Stimulated activated naive B cell treated with anti-CD40 and anti-IgM and Interleukin-4, amounts not matched to agents 10 μg/mL and 1 μg/mL and 100 μg/mL, for 72 hours (primary cell): ENCODE measurements at regions not wholly inside any gene's neighbourhood (a gene's known extent, or its start where the extent isn't known, plus 50 kb on each side); places are given as distances from the start of the nearest gene placed in this dataset.
A peak's percentile ranks its signal among the peaks of the same experiment; 100 is the strongest.

Source experiments
- ATAC-seq, 2 donors: fragments of 150-1000 bp; cut with Tn5 transposase; replicated peaks; 2 replicates each; pipeline ENCODE4 v1.10.0; 2021; ENCODE audit warnings: moderate library complexity in 1 of 2
- DNase-seq: peaks from one replicate; pipeline ENCODE4 v3.0.0; 2021
- H3K27ac Mint-ChIP-seq: one replicate; pipeline ENCODE4 v1.8.0; 2022; ENCODE audit warnings: mild to moderate bottlenecking, mixed read lengths
- H3K27me3 Mint-ChIP-seq, 2 donors: one replicate each; pipeline ENCODE4 v1.8.0; 2022; ENCODE audit warnings: mixed read lengths in 2 of 2
- H3K36me3 Mint-ChIP-seq, 2 donors: one replicate each; pipeline ENCODE4 v1.8.0; 2022; ENCODE audit warnings: mixed read lengths in 2 of 2, mild to moderate bottlenecking in 1 of 2
- H3K4me1 Mint-ChIP-seq, 2 donors: one replicate each; pipeline ENCODE4 v1.8.0; 2022; ENCODE audit warnings: mixed read lengths in 2 of 2, mild to moderate bottlenecking in 1 of 2
- H3K4me3 Mint-ChIP-seq, 2 donors: one replicate each; pipeline ENCODE4 v1.8.0; 2022; ENCODE audit warnings: mild to moderate bottlenecking in 2 of 2, mixed read lengths in 2 of 2, moderate library complexity in 1 of 2
- H3K9me3 Mint-ChIP-seq, 2 donors: one replicate each; pipeline ENCODE4 v1.8.0; 2022; ENCODE audit warnings: mixed read lengths in 2 of 2, mild to moderate bottlenecking in 1 of 2

GRCh38 chr13:106819413-106820180 lies 251.7 kb upstream of the ARGLU1 start:
- Mint-ChIP-seq H3K27me3 (peaks cover 0 to 5% of the 10 kb centered on the region in 2 donors), H3K4me3 (no peak overlapping the region), H3K27ac (no peak overlapping the region), H3K9me3 (no peaks in the 10 kb centered on the region), H3K36me3 (no peaks in the 10 kb centered on the region), H3K4me1 (peaks cover 2 to 6% of the 10 kb centered on the region in 2 donors)
- DNase-seq (no peak), ATAC-seq (peak; percentile 85 to 87)

- no peak overlapping the region for H3K4me3 Mint-ChIP-seq
- peaks cover 2 to 6% of the 10 kb centered on the region in 2 donors for H3K4me1 Mint-ChIP-seq
- no peaks in the 10 kb centered on the region for H3K9me3 Mint-ChIP-seq
- no peaks in the 10 kb centered on the region for H3K36me3 Mint-ChIP-seq
- H3K27ac Mint-ChIP-seq = no peak overlapping the region
- DNase-seq (no peak), ATAC-seq (no peak)
- H3K27me3 Mint-ChIP-seq = peaks cover 0 to 5% of the 10 kb centered on the region in 2 donors
Observed at GRCh38 chr13:106818971-106819370, 251.0 kb upstream of the ARGLU1 start.

- Mint-ChIP-seq H3K27me3 (peaks cover 0 to 9% of the 10 kb centered on the region in 2 donors), H3K4me1 (peaks cover 2 to 6% of the 10 kb centered on the region in 2 donors), H3K27ac (no peak overlapping the region), H3K9me3 (no peaks in the 10 kb centered on the region), H3K36me3 (no peaks in the 10 kb centered on the region), H3K4me3 (no peak overlapping the region)
- DNase-seq = no peak
- no peak for ATAC-seq
Observed at GRCh38 chr13:106815545-106815944, 247.6 kb upstream of the ARGLU1 start.

GRCh38 chr13:106814463-106814862 lies 246.5 kb upstream of the ARGLU1 start:
- DNase-seq (no peak), ATAC-seq (no peak)
- Mint-ChIP-seq H3K27me3 (peaks cover 0 to 9% of the 10 kb centered on the region in 2 donors), H3K4me1 (peaks cover 1 to 3% of the 10 kb centered on the region in 2 donors), H3K4me3 (no peak overlapping the region), H3K9me3 (no peaks in the 10 kb centered on the region), H3K27ac (no peak overlapping the region), H3K36me3 (no peaks in the 10 kb centered on the region)

- DNase-seq = no peak
- Mint-ChIP-seq H3K4me1 (no peaks in the 10 kb centered on the region), H3K4me3 (no peak overlapping the region), H3K27me3 (peaks cover 0 to 9% of the 10 kb centered on the region in 2 donors), H3K36me3 (no peaks in the 10 kb centered on the region), H3K27ac (no peak overlapping the region), H3K9me3 (no peaks in the 10 kb centered on the region)
- no peak for ATAC-seq
Observed at GRCh38 chr13:106810069-106810468, 242.1 kb upstream of the ARGLU1 start.

GRCh38 chr13:106804991-106805390 lies 237.1 kb upstream of the ARGLU1 start:
- no peaks in the 10 kb centered on the region for H3K9me3 Mint-ChIP-seq
- H3K27ac Mint-ChIP-seq = no peak overlapping the region

GRCh38 chr13:106802917-106803316 lies 235.0 kb upstream of the ARGLU1 start:
- H3K4me3 Mint-ChIP-seq = no peak overlapping the region
- no peaks in the 10 kb centered on the region for H3K4me1 Mint-ChIP-seq

More at GRCh38 chr13:106804991-106805390, 237.1 kb upstream of the ARGLU1 start:
- Mint-ChIP-seq H3K4me1 (no peaks in the 10 kb centered on the region), H3K36me3 (no peaks in the 10 kb centered on the region), H3K4me3 (no peak overlapping the region), H3K27me3 (peaks cover 0 to 2% of the 10 kb centered on the region in 2 donors)
- DNase-seq (no peak), ATAC-seq (no peak)

GRCh38 chr13:106799781-106800335 lies 231.9 kb upstream of the ARGLU1 start:
- Mint-ChIP-seq H3K9me3 (no peaks in the 10 kb centered on the region), H3K36me3 (no peaks in the 10 kb centered on the region), H3K4me3 (no peak overlapping the region), H3K27me3 (peaks cover 0 to 19% of the 10 kb centered on the region in 2 donors), H3K4me1 (peaks cover 0 to 12% of the 10 kb centered on the region in 2 donors), H3K27ac (no peak overlapping the region)
- ATAC-seq = no peak
- DNase-seq = no peak

More at GRCh38 chr13:106802917-106803316, 235.0 kb upstream of the ARGLU1 start:
- DNase-seq (no peak), ATAC-seq (no peak)
- H3K36me3 Mint-ChIP-seq = no peaks in the 10 kb centered on the region
- H3K27ac Mint-ChIP-seq = no peak overlapping the region
- no peaks in the 10 kb centered on the region for H3K9me3 Mint-ChIP-seq
- peaks cover 0 to 14% of the 10 kb centered on the region in 2 donors for H3K27me3 Mint-ChIP-seq

- ATAC-seq = no peak
- Mint-ChIP-seq H3K9me3 (no peaks in the 10 kb centered on the region), H3K36me3 (no peaks in the 10 kb centered on the region), H3K27ac (no peak overlapping the region), H3K4me3 (peak overlapping the region in 1 of 2 donors; percentile 81), H3K4me1 (peaks cover 0 to 12% of the 10 kb centered on the region in 2 donors), H3K27me3 (peaks cover 0 to 19% of the 10 kb centered on the region in 2 donors)
- no peak for DNase-seq
Observed at GRCh38 chr13:106797081-106797640, 229.2 kb upstream of the ARGLU1 start.

GRCh38 chr13:106796280-106797047 lies 228.5 kb upstream of the ARGLU1 start:
- H3K27ac Mint-ChIP-seq = peak overlapping the region; percentile 6
- peaks cover 0 to 19% of the 10 kb centered on the region in 2 donors for H3K27me3 Mint-ChIP-seq
- DNase-seq = no peak
- no peaks in the 10 kb centered on the region for H3K9me3 Mint-ChIP-seq
- H3K4me1 Mint-ChIP-seq = peaks cover 0 to 12% of the 10 kb centered on the region in 2 donors
- H3K4me3 Mint-ChIP-seq = peak overlapping the region; percentile 14 to 81
- H3K36me3 Mint-ChIP-seq = no peaks in the 10 kb centered on the region
- peak; percentile 64 to 86 for ATAC-seq

GRCh38 chr13:106795847-106796246 lies 227.9 kb upstream of the ARGLU1 start:
- ATAC-seq (peak; percentile 22 to 30), DNase-seq (no peak)
- Mint-ChIP-seq H3K27me3 (peaks cover 0 to 19% of the 10 kb centered on the region in 2 donors), H3K27ac (no peak overlapping the region), H3K36me3 (no peaks in the 10 kb centered on the region), H3K4me1 (peaks cover 0 to 12% of the 10 kb centered on the region in 2 donors), H3K4me3 (peak overlapping the region; percentile 7 to 81), H3K9me3 (no peaks in the 10 kb centered on the region)

GRCh38 chr13:106794117-106794516 lies 226.2 kb upstream of the ARGLU1 start:
- Mint-ChIP-seq H3K4me3 (no peak overlapping the region), H3K4me1 (peaks cover 0 to 12% of the 10 kb centered on the region in 2 donors), H3K27me3 (peaks cover 0 to 10% of the 10 kb centered on the region in 2 donors), H3K36me3 (no peaks in the 10 kb centered on the region), H3K27ac (no peak overlapping the region), H3K9me3 (no peaks in the 10 kb centered on the region)
- no peak for DNase-seq
- no peak for ATAC-seq

- H3K27ac Mint-ChIP-seq = no peak overlapping the region
- H3K9me3 Mint-ChIP-seq = no peaks in the 10 kb centered on the region
- H3K27me3 Mint-ChIP-seq = no peaks in the 10 kb centered on the region
- ATAC-seq = no peak
- DNase-seq = no peak
- H3K4me1 Mint-ChIP-seq = no peaks in the 10 kb centered on the region
- no peaks in the 10 kb centered on the region for H3K36me3 Mint-ChIP-seq
- H3K4me3 Mint-ChIP-seq = no peak overlapping the region
Observed at GRCh38 chr13:106789911-106790310, 222.0 kb upstream of the ARGLU1 start.

GRCh38 chr13:106786006-106786563 lies 218.1 kb upstream of the ARGLU1 start:
- no peak overlapping the region for H3K4me3 Mint-ChIP-seq

More at GRCh38 chr13:106786006-106786563, 218.1 kb upstream of the ARGLU1 start:
- no peaks in the 10 kb centered on the region for H3K4me1 Mint-ChIP-seq
- H3K27me3 Mint-ChIP-seq = no peaks in the 10 kb centered on the region
- no peak for DNase-seq
- ATAC-seq = peak in 1 of 2 donors; percentile 14
- H3K9me3 Mint-ChIP-seq = no peaks in the 10 kb centered on the region
- no peak overlapping the region for H3K27ac Mint-ChIP-seq
- no peaks in the 10 kb centered on the region for H3K36me3 Mint-ChIP-seq
